BLaER1 treated with 17β-estradiol and CSF1 and Interleukin-3, amounts not matched to agents 10 nM and 100 nM (cell line): ENCODE measurements at regions not wholly inside any gene's neighbourhood (a gene's known extent, or its start where the extent isn't known, plus 50 kb on each side); places are given as distances from the start of the nearest gene placed in this dataset.
A peak's percentile ranks its signal among the peaks of the same experiment; 100 is the strongest.

ENCODE experiments used
- H3K27ac ChIP-seq, 11 experiments: shearing (Covaris generic); formaldehyde crosslinking; 2 replicates each; pipeline ENCODE4 v1.8.1; 2022
- H3K27me3 ChIP-seq, 11 experiments: shearing (Covaris generic); formaldehyde crosslinking; 2 replicates each; pipeline ENCODE4 v1.8.1; 2022
- H3K36me3 ChIP-seq, 11 experiments: shearing (Covaris generic); formaldehyde crosslinking; 2 replicates each; pipeline ENCODE4 v1.8.1; 2022
- H3K4me1 ChIP-seq, 10 experiments: shearing (Covaris generic); formaldehyde crosslinking; 2 replicates each; pipeline ENCODE4 v1.8.1; 2022
- H3K4me2 ChIP-seq, 11 experiments: shearing (Covaris generic); formaldehyde crosslinking; 2 replicates each; pipeline ENCODE4 v1.8.1; 2022
- H3K4me3 ChIP-seq, 10 experiments: shearing (Covaris generic); formaldehyde crosslinking; 2 replicates each; pipeline ENCODE4 v1.8.1; 2022
- H3K9ac ChIP-seq, 11 experiments: shearing (Covaris generic); formaldehyde crosslinking; 2 replicates each; pipeline ENCODE4 v1.8.1; 2022
- H3K9me3 ChIP-seq, 11 experiments: shearing (Covaris generic); formaldehyde crosslinking; replicated peaks in 1 of 11; 2 replicates each; pipeline ENCODE4 v1.8.1; 2022
- H4K20me1 ChIP-seq, 11 experiments: shearing (Covaris generic); formaldehyde crosslinking; 2 replicates each; pipeline ENCODE4 v1.8.1; 2022
- Cebpa-rat ChIP-seq, 11 experiments: shearing (Covaris generic); IDR thresholded peaks; 2 replicates each; pipeline ENCODE4 v1.8.1; 2022

- no peak overlapping the region for H3K27ac ChIP-seq
- no peaks in the 10 kb centered on the region for H3K27me3 ChIP-seq
- H3K4me2 ChIP-seq = peak overlapping the region in 10 of 11 experiments; percentile 1 to 63 (median 40); a peak in 19 of 22 replicates
- H3K9ac ChIP-seq = no peak overlapping the region
- no peak overlapping the region for H3K4me3 ChIP-seq
- H3K36me3 ChIP-seq = no peaks in the 10 kb centered on the region
- peaks cover 0 to 8% (median 0%) of the 10 kb centered on the region in 11 experiments; a peak in 5 of 22 replicates for H3K9me3 ChIP-seq
- peaks cover 12 to 64% (median 41%) of the 10 kb centered on the region in 10 experiments for H3K4me1 ChIP-seq
- TF ChIP-seq Cebpa-rat (IDR thresholded peaks at IDR 0.05) = no peak
- no peaks in the 10 kb centered on the region for H4K20me1 ChIP-seq
Observed at GRCh38 chr12:92030618-92031017, 115.0 kb downstream of the BTG1 start.

GRCh38 chr12:92029902-92030586, 115.6 kb downstream of the BTG1 start:
- Histone ChIP-seq H3K36me3 (no peaks in the 10 kb centered on the region), H3K4me3 (no peak overlapping the region), H3K27ac (no peak overlapping the region), H3K9ac (no peak overlapping the region), H4K20me1 (no peaks in the 10 kb centered on the region), H3K27me3 (no peaks in the 10 kb centered on the region), H3K4me1 (peaks cover 7 to 58% (median 35%) of the 10 kb centered on the region in 10 experiments; a peak in 19 of 20 replicates), H3K4me2 (peak overlapping the region in 10 of 11 experiments; percentile 1 to 63 (median 40); a peak in 20 of 22 replicates), H3K9me3 (peaks cover 0 to 8% (median 0%) of the 10 kb centered on the region in 11 experiments; a peak in 5 of 22 replicates)
- no peak for TF ChIP-seq Cebpa-rat (IDR thresholded peaks at IDR 0.05)

- peak overlapping the region in 2 of 11 experiments; percentile 59 to 62; a peak in 1 of 22 replicates for H3K4me2 ChIP-seq
- no peaks in the 10 kb centered on the region for H4K20me1 ChIP-seq
- no peaks in the 10 kb centered on the region for H3K36me3 ChIP-seq
- no peak overlapping the region for H3K27ac ChIP-seq
- H3K9me3 ChIP-seq = peaks cover 0 to 8% (median 0%) of the 10 kb centered on the region in 11 experiments; a peak in 5 of 22 replicates
- no peak for TF ChIP-seq Cebpa-rat (IDR thresholded peaks at IDR 0.05)
- no peak overlapping the region for H3K4me3 ChIP-seq
- H3K27me3 ChIP-seq = no peaks in the 10 kb centered on the region
- no peak overlapping the region for H3K9ac ChIP-seq
- peaks cover 0 to 49% (median 26%) of the 10 kb centered on the region in 10 experiments; a peak in 16 of 20 replicates for H3K4me1 ChIP-seq
Observed at GRCh38 chr12:92029136-92029535, 116.5 kb downstream of the BTG1 start.

GRCh38 chr12:92028441-92028709, 117.3 kb downstream of the BTG1 start:
- Histone ChIP-seq H3K27ac (no peak overlapping the region), H3K9me3 (peaks cover 0 to 8% (median 0%) of the 10 kb centered on the region in 11 experiments; a peak in 5 of 22 replicates), H4K20me1 (no peaks in the 10 kb centered on the region), H3K27me3 (no peaks in the 10 kb centered on the region), H3K36me3 (no peaks in the 10 kb centered on the region), H3K4me2 (no peak overlapping the region), H3K9ac (no peak overlapping the region), H3K4me3 (no peak overlapping the region), H3K4me1 (peaks cover 0 to 41% (median 20%) of the 10 kb centered on the region in 10 experiments; a peak in 16 of 20 replicates)
- no peak for TF ChIP-seq Cebpa-rat (IDR thresholded peaks at IDR 0.05)

- no peaks in the 10 kb centered on the region for H3K36me3 ChIP-seq
- H4K20me1 ChIP-seq = no peaks in the 10 kb centered on the region
- peaks cover 0 to 36% (median 20%) of the 10 kb centered on the region in 10 experiments; a peak in 16 of 20 replicates for H3K4me1 ChIP-seq
- no peak overlapping the region for H3K4me2 ChIP-seq
- no peak overlapping the region for H3K4me3 ChIP-seq
- no peak overlapping the region for H3K9ac ChIP-seq
- H3K27me3 ChIP-seq = no peaks in the 10 kb centered on the region
- peaks cover 0 to 5% (median 0%) of the 10 kb centered on the region in 11 experiments; a peak in 5 of 22 replicates for H3K9me3 ChIP-seq
- TF ChIP-seq Cebpa-rat (IDR thresholded peaks at IDR 0.05) = no peak
- H3K27ac ChIP-seq = no peak overlapping the region
Observed at GRCh38 chr12:92027701-92028440, 117.8 kb downstream of the BTG1 start.

- Histone ChIP-seq H3K27ac (no peak overlapping the region), H3K4me1 (peaks cover 0 to 30% (median 19%) of the 10 kb centered on the region in 10 experiments; a peak in 16 of 20 replicates), H4K20me1 (no peaks in the 10 kb centered on the region), H3K4me3 (no peak overlapping the region), H3K4me2 (no peak overlapping the region), H3K9me3 (no peaks in the 10 kb centered on the region), H3K36me3 (no peaks in the 10 kb centered on the region), H3K27me3 (no peaks in the 10 kb centered on the region), H3K9ac (no peak overlapping the region)
- TF ChIP-seq Cebpa-rat (IDR thresholded peaks at IDR 0.05) = no peak
Observed at GRCh38 chr12:92027243-92027642, 118.4 kb downstream of the BTG1 start.

- H3K27me3 ChIP-seq = no peaks in the 10 kb centered on the region
- H3K9ac ChIP-seq = no peak overlapping the region
- no peaks in the 10 kb centered on the region for H3K36me3 ChIP-seq
- H3K4me1 ChIP-seq = peaks cover 0 to 16% (median 10%) of the 10 kb centered on the region in 10 experiments; a peak in 15 of 20 replicates
- no peaks in the 10 kb centered on the region for H4K20me1 ChIP-seq
- H3K4me3 ChIP-seq = no peak overlapping the region
- H3K4me2 ChIP-seq = no peak overlapping the region
- H3K9me3 ChIP-seq = no peaks in the 10 kb centered on the region
- TF ChIP-seq Cebpa-rat (IDR thresholded peaks at IDR 0.05) = no peak
- H3K27ac ChIP-seq = no peak overlapping the region
Observed at GRCh38 chr12:92025462-92026207, 120.0 kb downstream of the BTG1 start.

- Histone ChIP-seq H3K4me1 (no peaks in the 10 kb centered on the region), H3K4me2 (no peak overlapping the region), H3K9ac (no peak overlapping the region), H3K9me3 (no peaks in the 10 kb centered on the region), H4K20me1 (no peaks in the 10 kb centered on the region), H3K36me3 (no peaks in the 10 kb centered on the region), H3K27ac (no peak overlapping the region), H3K27me3 (no peaks in the 10 kb centered on the region), H3K4me3 (no peak overlapping the region)
- TF ChIP-seq Cebpa-rat (IDR thresholded peaks at IDR 0.05) = no peak
Observed at GRCh38 chr12:92022093-92022492, 123.6 kb downstream of the BTG1 start.

GRCh38 chr12:92021666-92022035, 124.0 kb downstream of the BTG1 start:
- no peak overlapping the region for H3K4me3 ChIP-seq
- H4K20me1 ChIP-seq = no peaks in the 10 kb centered on the region

More at GRCh38 chr12:92021666-92022035, 124.0 kb downstream of the BTG1 start:
- Histone ChIP-seq H3K27me3 (no peaks in the 10 kb centered on the region), H3K27ac (no peak overlapping the region), H3K4me1 (no peaks in the 10 kb centered on the region), H3K9me3 (no peaks in the 10 kb centered on the region), H3K36me3 (no peaks in the 10 kb centered on the region), H3K9ac (no peak overlapping the region), H3K4me2 (peak overlapping the region in 1 of 11 experiments; percentile 7; a peak in 1 of 22 replicates)
- no peak for TF ChIP-seq Cebpa-rat (IDR thresholded peaks at IDR 0.05)
